DOHH2 (cell line): ENCODE measurements at regions not wholly inside any gene's neighbourhood (a gene's known extent, or its start where the extent isn't known, plus 50 kb on each side); places are given as distances from the start of the nearest gene placed in this dataset.
"Not testable (repeated sequence)": the region's sequence is repeated elsewhere in the genome, so short reads cannot be mapped to it uniquely, and the experiment has no call there.

Experiments used
- CTCF ChIP-seq: fragments of 200-600 bp; sonication (generic); IDR thresholded peaks from one replicate; pipeline ENCODE4 v1.5.1; 2014; ENCODE audit warnings: antibody characterized with exemption, mild to moderate bottlenecking, low read depth, low read length; ENCODE audit not compliant: poor library complexity, severe bottlenecking
- EZH2phosphoT487 ChIP-seq: fragments of 200-600 bp; sonication (generic); IDR thresholded peaks from 2 replicates; pipeline ENCODE4 v1.6.1; 2017; ENCODE audit warnings: borderline replicate concordance, mild to moderate bottlenecking, antibody characterized with exemption, low read length, moderate library complexity, mixed read lengths

GRCh38 chr5:122628714-122629113 is 146.2 kb upstream of the SNX2 start:
- TF ChIP-seq CTCF, EZH2phosphoT487: not testable (repeated sequence)
